GM23248 (cell line): ENCODE measurements at regions not wholly inside any gene's neighbourhood (a gene's known extent, or its start where the extent isn't known, plus 50 kb on each side); places are given as distances from the start of the nearest gene placed in this dataset.

Experiments
- DNase-seq: peaks from one replicate; pipeline ENCODE4 v3.0.0-alpha.2; 2015
- H2AFZ ChIP-seq: fragments of 200-600 bp; sonication (generic); 2 replicates; pipeline ENCODE4 v1.6.1; 2016; ENCODE audit warnings: antibody characterized with exemption
- H3F3A ChIP-seq: fragments of 200-600 bp; sonication (generic); 2 replicates; pipeline ENCODE4 v1.6.1; 2016; ENCODE audit warnings: mild to moderate bottlenecking, antibody characterized with exemption, mixed run types; ENCODE audit not compliant: insufficient read depth
- H3K27ac ChIP-seq: fragments of 200-600 bp; sonication (generic); 2 replicates; pipeline ENCODE4 v1.5.1; 2016; ENCODE audit warnings: mild to moderate bottlenecking
- H3K27me3 ChIP-seq: fragments of 200-600 bp; sonication (generic); replicated peaks from 2 replicates; pipeline ENCODE4 v1.6.1; 2016; ENCODE audit warnings: mild to moderate bottlenecking; ENCODE audit not compliant: insufficient read depth
- H3K36me3 ChIP-seq: fragments of 200-600 bp; sonication (generic); 2 replicates; pipeline ENCODE4 v1.6.1; 2016; ENCODE audit warnings: low read depth, mild to moderate bottlenecking
- H3K4me1 ChIP-seq: fragments of 200-600 bp; sonication (generic); 2 replicates; pipeline ENCODE4 v1.6.1; 2016; ENCODE audit warnings: mild to moderate bottlenecking; ENCODE audit not compliant: insufficient read depth
- H3K4me2 ChIP-seq: fragments of 200-600 bp; sonication (generic); one replicate; pipeline ENCODE4 v1.6.1; 2016; ENCODE audit warnings: mild to moderate bottlenecking; ENCODE audit not compliant: unreplicated experiment
- H3K4me3 ChIP-seq: fragments of 200-600 bp; sonication (generic); 2 replicates; pipeline ENCODE4 v1.5.1; 2016; ENCODE audit warnings: mild to moderate bottlenecking
- H3K79me2 ChIP-seq: fragments of 200-600 bp; sonication (generic); 2 replicates; pipeline ENCODE4 v1.6.1; 2016; ENCODE audit warnings: mild to moderate bottlenecking; ENCODE audit not compliant: insufficient read depth
- H3K9ac ChIP-seq: fragments of 200-600 bp; sonication (generic); 2 replicates; pipeline ENCODE4 v1.6.1; 2016; ENCODE audit warnings: mild to moderate bottlenecking
- H3K9me2 ChIP-seq: fragments of 200-600 bp; sonication (generic); 2 replicates; pipeline ENCODE4 v1.6.1; 2016; ENCODE audit warnings: mixed run types, mild to moderate bottlenecking, moderate library complexity; ENCODE audit not compliant: insufficient read depth
- H3K9me3 ChIP-seq: fragments of 200-600 bp; sonication (generic); one replicate; pipeline ENCODE4 v1.6.1; 2017; ENCODE audit warnings: low read depth
- H4K20me1 ChIP-seq: fragments of 200-600 bp; sonication (generic); 2 replicates; pipeline ENCODE4 v1.6.0; 2016; ENCODE audit not compliant: insufficient read depth
- EZH2 ChIP-seq: fragments of 200-600 bp; sonication (generic); IDR thresholded peaks from 2 replicates; pipeline ENCODE4 v1.6.1; 2018; ENCODE audit warnings: antibody characterized with exemption, mild to moderate bottlenecking; ENCODE audit not compliant: insufficient read depth, poor library complexity, severe bottlenecking
- EZH2phosphoT487 ChIP-seq: fragments of 200-600 bp; sonication (generic); IDR thresholded peaks from 2 replicates; pipeline ENCODE4 v1.6.1; 2018; ENCODE audit warnings: antibody characterized with exemption, moderate library complexity, mild to moderate bottlenecking, low read depth; ENCODE audit not compliant: insufficient read depth
- WGBS, 2 experiments: methylation state at CpG; one replicate each; pipeline ENCODE4 v1.1.6; 2015 to 2017; ENCODE audit warnings: low lambda C conversion rate in 2 of 2, low coverage in 1 of 2; ENCODE audit errors: missing lambda C conversion rate in 2 of 2; 5-methylcytosine and 5-hydroxymethylcytosine counted together
- in situ Hi-C: fragments of 300-500 bp; cut with MboI; formaldehyde crosslinking; loops from 2 replicates; pipeline ENCODE4 v1.15.0; 2020

GRCh38 chr7:80563561-80564327, 51.9 kb upstream of the GNAT3 start:
- WGBS, 2 experiments, result 67 to 78% methylated on average over 6 to 7 of the region's 7 CpGs

GRCh38 chr7:80565554-80565953, 53.7 kb upstream of the GNAT3 start:
- Histone ChIP-seq H3F3A (no peaks in the 10 kb centered on the region), H3K27ac (no peak overlapping the region), H3K9ac (no peak overlapping the region), H4K20me1 (no peaks in the 10 kb centered on the region), H3K4me3 (no peak overlapping the region), H3K79me2 (no peaks in the 10 kb centered on the region), H2AFZ (no peak overlapping the region), H3K27me3 (no peaks in the 10 kb centered on the region), H3K9me2 (no peaks in the 10 kb centered on the region), H3K4me1 (no peaks in the 10 kb centered on the region), H3K36me3 (no peaks in the 10 kb centered on the region), H3K9me3 (no peaks in the 10 kb centered on the region), H3K4me2 (no peak overlapping the region)
- 97 to 100% methylated on average over 3 of the region's 3 CpGs for WGBS, 2 experiments
- no peak for DNase-seq
- in situ Hi-C loops, result no loop called here
- TF ChIP-seq EZH2, result no peak
- TF ChIP-seq EZH2phosphoT487, result no peak

More at GRCh38 chr7:80563561-80564327, 51.9 kb upstream of the GNAT3 start:
- H4K20me1 ChIP-seq, result no peaks in the 10 kb centered on the region
- H2AFZ ChIP-seq, result no peak overlapping the region
- no peaks in the 10 kb centered on the region for H3K36me3 ChIP-seq
- H3K27ac ChIP-seq, result no peak overlapping the region
- H3F3A ChIP-seq, result no peaks in the 10 kb centered on the region
- no peaks in the 10 kb centered on the region for H3K27me3 ChIP-seq
- no peaks in the 10 kb centered on the region for H3K9me3 ChIP-seq
- no peak for DNase-seq
- no peak for TF ChIP-seq EZH2phosphoT487
- TF ChIP-seq EZH2, result no peak
- H3K79me2 ChIP-seq, result no peaks in the 10 kb centered on the region
- no peaks in the 10 kb centered on the region for H3K9me2 ChIP-seq
- H3K4me2 ChIP-seq, result no peak overlapping the region
- in situ Hi-C loops, result no loop called here
- no peak overlapping the region for H3K9ac ChIP-seq
- no peaks in the 10 kb centered on the region for H3K4me1 ChIP-seq
- no peak overlapping the region for H3K4me3 ChIP-seq

- Histone ChIP-seq H3K4me3 (no peak overlapping the region), H3K36me3 (no peaks in the 10 kb centered on the region), H3K9me2 (no peaks in the 10 kb centered on the region), H3K79me2 (no peaks in the 10 kb centered on the region), H3K27me3 (no peaks in the 10 kb centered on the region), H3K4me1 (no peaks in the 10 kb centered on the region), H3K9me3 (no peaks in the 10 kb centered on the region), H3K27ac (no peak overlapping the region), H4K20me1 (no peaks in the 10 kb centered on the region), H3K9ac (no peak overlapping the region), H3F3A (no peaks in the 10 kb centered on the region), H3K4me2 (no peak overlapping the region), H2AFZ (no peak overlapping the region)
- in situ Hi-C loops, result no loop called here
- no peak for TF ChIP-seq EZH2
- TF ChIP-seq EZH2phosphoT487, result no peak
- peak; percentile 29 for DNase-seq
- WGBS, 2 experiments, result 85% methylated on average over 4 of the region's 4 CpGs
Measured at GRCh38 chr7:80581486-80582260, 56.8 kb upstream of the CD36 start.

GRCh38 chr7:80583901-80584300, 54.5 kb upstream of the CD36 start:
- Histone ChIP-seq H3K79me2 (no peaks in the 10 kb centered on the region), H3K27ac (no peak overlapping the region), H3K9me2 (no peaks in the 10 kb centered on the region), H2AFZ (no peak overlapping the region), H3F3A (no peaks in the 10 kb centered on the region), H3K27me3 (no peaks in the 10 kb centered on the region), H3K9ac (no peak overlapping the region), H3K4me2 (no peak overlapping the region), H3K36me3 (no peaks in the 10 kb centered on the region), H3K4me3 (no peak overlapping the region), H3K4me1 (no peaks in the 10 kb centered on the region), H3K9me3 (no peaks in the 10 kb centered on the region), H4K20me1 (no peaks in the 10 kb centered on the region)
- no peak for DNase-seq
- in situ Hi-C loops, result no loop called here
- TF ChIP-seq EZH2phosphoT487 (no peak), EZH2 (no peak)
- WGBS, 2 experiments, result 82 to 87% methylated on average over 2 of the region's 2 CpGs
